HG03064 (cell line): ENCODE measurements at regions not wholly inside any gene's neighbourhood (a gene's known extent, or its start where the extent isn't known, plus 50 kb on each side); places are given as distances from the start of the nearest gene placed in this dataset.
A peak's percentile ranks its signal among the peaks of the same experiment; 100 is the strongest.
"Not testable (repeated sequence)": the region's sequence is repeated elsewhere in the genome, so short reads cannot be mapped to it uniquely, and the experiment has no call there.

ENCODE experiments used
- ATAC-seq: cut with Tn5 transposase; IDR thresholded peaks from one replicate; pipeline ENCODE4 v1.9.1; 2021; ENCODE audit warnings: low read depth; ENCODE audit not compliant: unreplicated experiment

DNA sequence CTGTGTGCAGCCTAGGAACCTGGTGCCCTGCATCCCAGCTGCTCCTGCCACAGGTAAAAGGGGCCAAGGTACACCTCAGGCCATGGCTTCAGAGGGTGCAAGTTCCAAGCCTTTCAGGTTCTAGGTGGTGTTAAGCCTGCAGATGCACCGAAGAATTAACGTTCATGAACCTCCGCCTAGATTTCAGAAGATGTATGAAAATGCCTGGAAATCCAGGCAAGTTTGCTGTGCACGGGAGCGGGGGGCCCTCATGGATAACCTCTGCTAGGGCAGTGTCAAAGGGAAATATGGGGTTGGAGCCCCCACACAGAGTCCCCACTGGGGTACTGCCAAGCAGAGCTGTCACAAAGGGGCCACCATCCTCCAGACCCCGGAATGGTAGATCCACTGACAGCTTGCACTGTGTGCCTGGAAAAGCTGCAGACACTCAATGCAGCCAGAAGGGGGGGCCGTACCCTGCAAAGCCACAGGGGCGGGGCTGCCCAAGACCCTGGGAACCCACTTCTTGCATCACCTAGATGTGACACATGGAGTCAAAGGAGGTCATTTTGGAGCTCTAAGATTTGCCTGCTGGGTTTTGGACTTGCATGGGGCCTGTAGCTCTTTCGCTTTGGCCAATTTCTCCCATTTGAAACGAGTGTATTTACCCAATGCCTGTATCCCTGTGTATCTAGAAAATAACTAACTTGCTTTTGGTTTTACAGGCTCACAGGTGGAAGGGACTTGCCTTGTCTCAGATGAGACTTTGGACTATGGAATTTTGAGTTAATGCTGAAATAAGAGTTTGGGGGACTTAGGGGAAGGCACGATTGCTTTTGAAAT is 145.2 kb upstream of the C1QTNF3 start:
- not testable (repeated sequence) for ATAC-seq

DNA sequence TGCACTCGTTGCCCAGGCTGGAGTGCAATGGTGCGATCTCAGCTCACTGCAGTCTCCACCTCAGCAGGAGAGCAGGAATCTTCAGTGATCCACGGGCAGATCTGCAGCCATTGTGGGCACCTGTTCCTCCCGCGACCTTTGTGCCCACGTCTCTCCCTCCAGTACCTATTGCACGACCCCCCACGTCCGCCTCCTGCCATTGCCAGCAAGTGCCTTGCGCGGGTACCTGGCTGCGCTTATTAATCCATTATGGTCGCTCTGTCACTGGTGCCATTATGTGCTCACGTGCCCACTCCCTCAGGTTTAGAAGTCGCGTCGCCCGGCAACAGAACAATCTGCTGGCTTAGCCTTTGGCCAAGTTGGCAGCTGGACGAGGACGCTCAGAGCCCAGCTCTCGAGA is 146.2 kb upstream of the C1QTNF3 start:
- not testable (repeated sequence) for ATAC-seq

DNA sequence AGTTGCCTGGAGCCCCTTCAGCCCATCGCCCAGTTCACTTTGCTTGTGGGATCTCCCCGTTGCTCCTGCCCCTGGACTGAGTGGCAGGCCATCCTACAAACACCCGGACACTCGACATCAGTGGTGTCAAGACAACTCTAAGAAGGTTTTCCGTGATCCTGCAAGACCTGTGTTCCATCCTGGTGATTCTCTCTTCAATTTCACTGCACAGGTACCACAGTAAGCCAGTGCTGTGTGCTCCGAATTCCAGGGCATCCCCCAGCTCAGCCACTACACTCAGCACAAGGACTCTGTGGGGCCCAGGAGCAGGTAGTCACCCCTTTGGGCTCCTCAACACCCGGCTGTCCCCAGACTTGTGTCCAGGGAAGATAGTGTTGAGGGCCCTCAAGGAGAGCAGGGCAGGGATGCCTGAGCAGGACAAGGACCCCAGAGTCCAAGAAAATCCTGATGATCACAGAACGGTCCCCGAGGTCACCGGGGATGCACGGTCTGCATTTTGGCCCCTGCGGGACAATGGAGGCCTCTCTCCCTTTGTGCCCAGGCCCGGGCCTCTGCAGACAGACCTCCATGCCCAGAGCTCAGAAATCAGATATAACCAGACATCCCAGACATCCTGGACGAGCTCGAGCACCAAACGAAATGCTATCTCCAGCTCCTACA is 146.9 kb upstream of the C1QTNF3 start:
- not testable (repeated sequence) for ATAC-seq

DNA sequence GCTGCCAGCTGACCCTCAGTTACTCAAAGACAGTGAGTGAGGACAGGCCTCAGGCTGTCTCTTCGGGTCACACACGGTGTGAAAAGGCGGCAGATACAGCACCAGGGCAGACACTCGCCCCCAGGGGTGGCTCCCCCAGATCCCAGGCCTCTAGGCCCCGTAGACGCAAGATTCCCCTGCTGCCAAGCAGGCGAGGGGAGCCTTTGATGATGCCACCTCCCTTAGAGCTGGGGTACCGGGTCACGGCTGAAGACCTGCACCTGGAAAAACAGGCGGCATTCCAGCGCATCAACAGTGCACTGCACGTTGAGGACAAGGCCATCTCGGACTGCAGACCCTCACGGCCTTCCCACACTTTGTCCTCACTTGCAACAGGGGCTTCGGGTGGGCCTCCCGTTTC is 147.5 kb upstream of the C1QTNF3 start:
- not testable (repeated sequence) for ATAC-seq

DNA sequence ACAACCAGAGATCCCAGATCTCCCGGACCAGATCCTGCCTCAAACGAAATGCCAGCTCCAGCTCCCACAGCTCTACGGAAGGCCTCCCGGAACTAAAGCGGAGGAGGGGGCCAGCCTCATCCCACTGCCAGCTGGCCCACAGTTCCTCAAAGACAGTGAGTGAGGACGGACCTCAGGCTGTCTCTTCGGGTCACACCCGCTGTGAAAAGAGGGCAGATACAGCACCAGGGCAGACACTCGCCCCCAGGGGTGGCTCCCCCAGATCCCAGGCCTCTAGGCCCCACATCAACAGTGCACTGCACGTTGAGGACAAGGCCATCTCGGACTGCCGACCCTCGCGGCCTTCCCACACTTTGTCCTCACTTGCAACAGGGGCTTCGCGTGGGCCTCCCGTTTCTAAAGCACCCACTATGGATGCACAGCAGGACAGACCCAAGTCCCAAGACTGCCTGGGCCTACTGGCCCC is 148.3 kb upstream of the C1QTNF3 start:
- not testable (repeated sequence) for ATAC-seq

DNA sequence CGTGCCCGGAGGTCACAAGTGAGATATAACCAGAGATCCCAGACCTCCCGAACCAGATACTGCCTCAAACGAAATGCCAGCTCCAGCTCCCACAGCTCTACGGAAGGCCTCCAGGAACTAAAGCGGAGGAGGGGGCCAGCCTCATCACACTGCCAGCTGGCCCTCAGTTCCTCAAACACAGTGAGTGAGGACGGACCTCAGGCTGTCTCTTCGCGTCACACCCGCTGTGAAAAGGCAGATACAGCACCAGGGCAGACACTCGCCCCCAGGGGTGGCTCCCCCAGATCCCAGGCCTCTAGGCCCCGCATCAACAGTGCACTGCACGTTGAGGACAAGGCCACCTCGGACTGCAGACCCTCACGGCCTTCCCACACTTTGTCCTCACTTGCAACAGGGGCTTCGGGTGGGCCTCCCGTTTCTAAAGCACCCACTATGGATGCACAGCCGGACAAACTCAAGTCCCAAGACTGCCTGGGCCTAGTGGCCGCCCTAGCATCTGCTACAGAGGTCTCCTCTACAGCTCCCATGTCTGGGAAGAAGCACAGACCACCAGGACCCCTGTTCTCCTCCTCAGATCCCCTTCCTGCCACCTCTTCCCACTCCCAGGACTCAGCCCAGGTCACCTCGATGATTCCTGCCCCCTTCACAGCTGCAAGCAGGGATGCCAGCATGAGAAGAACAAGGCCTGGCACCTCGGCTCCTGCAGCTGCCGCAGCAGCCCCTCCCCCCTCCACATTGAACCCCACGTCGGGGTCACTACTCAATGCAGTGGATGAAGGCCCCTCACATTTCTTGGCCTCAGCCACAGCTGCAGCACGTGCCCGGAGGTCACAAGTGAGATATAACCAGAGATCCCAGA is 149.3 kb upstream of the C1QTNF3 start:
- not testable (repeated sequence) for ATAC-seq

DNA sequence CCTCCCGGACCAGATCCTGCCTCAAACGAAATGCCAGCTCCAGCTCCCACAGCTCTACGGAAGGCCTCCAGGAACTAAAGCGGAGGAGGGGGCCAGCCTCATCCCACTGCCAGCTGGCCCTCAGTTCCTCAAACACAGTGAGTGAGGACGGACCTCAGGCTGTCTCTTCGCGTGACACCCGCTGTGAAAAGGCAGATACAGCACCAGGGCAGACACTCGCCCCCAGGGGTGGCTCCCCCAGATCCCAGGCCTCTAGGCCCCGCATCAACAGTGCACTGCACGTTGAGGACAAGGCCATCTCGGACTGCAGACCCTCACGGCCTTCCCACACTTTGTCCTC is 149.9 kb upstream of the C1QTNF3 start:
- ATAC-seq: not testable (repeated sequence)

DNA sequence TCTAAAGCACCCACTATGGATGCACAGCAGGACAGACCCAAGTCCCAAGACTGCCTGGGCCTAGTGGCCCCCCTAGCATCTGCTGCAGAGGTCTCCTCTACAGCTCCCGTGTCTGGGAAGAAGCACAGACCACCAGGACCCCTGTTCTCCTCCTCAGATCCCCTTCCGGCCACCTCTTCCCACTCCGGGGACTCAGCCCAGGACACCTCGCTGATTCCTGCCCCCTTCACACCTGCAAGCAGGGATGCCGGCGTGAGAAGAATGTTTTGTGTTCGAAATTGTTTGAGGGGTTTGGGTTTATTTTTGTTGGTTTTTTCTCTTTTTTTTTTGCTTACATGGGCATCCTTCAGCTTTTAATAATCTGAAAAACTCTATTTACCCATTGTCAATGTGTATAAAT is 150.3 kb upstream of the C1QTNF3 start:
- not testable (repeated sequence) for ATAC-seq

DNA sequence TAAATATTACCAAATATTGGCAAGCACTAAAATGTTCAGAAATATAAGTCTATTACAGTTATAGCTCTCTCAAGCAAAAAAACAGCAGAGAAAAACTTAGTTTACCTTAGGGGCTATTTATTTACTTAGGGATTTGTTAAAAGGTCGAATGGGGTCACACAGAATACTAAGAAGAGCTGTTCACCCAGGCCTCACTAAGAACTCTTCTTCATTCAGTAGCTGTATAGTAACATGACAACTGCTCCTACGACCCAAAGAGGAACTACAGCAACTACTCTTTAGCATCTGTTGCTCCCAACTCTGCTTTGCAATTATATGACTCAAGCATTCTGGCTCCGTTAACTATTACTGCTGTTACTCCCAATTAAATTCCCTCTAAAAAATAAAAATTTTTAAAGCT is 150.8 kb upstream of the C1QTNF3 start:
- ATAC-seq: not testable (repeated sequence)

DNA sequence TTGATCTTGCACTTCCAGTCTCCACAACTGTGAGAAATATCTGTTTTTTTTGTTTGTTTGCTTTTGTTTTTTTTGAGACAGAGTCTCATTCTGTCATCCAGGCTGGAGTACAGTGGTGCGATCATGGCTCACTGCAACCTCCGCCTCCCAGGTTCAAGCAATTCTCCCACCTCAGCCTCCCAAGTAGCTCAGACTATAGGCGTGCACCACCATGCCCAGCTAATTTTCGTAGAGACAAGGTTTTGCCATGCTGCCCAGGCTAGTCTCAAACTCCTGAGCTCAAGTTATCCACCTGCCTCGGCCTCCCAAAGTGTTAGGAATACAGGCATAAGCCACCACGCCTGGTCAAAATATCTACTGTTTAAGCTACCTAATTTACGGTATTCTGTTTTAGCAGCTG is 153.1 kb upstream of the C1QTNF3 start:
- ATAC-seq: not testable (repeated sequence)

DNA sequence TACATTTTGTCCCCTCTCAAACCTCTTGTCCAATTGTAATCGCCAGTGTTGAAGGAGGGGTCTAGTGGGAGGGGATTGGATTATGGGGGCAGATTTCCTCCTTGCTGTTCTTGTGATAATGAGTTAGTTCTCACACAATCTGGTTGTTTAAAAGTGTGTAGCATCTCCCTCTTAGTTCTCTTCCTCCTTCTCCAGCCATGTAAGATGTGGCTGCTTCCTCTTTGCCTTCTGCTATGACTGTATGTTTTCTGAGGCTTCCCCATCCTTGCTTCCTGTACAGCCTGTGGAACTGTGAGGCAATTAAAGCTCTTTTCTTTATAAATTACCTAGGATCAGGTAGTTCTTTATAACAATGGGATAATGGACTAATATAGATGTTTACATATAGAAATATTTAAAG is 162.3 kb upstream of the C1QTNF3 start:
- not testable (repeated sequence) for ATAC-seq

DNA sequence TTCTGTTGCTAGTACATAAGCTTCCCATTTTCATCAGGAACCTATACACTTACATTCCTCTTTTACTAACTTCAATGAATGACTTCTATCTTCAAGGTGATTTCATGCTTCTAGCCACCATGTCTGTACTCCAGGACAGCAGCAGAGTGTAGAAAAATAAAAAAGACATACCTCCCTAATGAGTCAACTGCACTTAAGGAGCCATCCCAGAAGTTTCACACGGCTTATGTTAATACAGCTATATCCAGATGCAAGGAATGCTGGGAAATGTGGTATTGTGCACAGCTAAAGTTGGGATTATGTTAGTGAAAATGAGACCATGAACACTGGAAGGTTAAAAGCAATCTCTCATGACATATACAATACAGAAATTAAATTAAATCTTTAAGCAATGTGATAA is 174.4 kb upstream of the C1QTNF3 start:
- not testable (repeated sequence) for ATAC-seq

DNA sequence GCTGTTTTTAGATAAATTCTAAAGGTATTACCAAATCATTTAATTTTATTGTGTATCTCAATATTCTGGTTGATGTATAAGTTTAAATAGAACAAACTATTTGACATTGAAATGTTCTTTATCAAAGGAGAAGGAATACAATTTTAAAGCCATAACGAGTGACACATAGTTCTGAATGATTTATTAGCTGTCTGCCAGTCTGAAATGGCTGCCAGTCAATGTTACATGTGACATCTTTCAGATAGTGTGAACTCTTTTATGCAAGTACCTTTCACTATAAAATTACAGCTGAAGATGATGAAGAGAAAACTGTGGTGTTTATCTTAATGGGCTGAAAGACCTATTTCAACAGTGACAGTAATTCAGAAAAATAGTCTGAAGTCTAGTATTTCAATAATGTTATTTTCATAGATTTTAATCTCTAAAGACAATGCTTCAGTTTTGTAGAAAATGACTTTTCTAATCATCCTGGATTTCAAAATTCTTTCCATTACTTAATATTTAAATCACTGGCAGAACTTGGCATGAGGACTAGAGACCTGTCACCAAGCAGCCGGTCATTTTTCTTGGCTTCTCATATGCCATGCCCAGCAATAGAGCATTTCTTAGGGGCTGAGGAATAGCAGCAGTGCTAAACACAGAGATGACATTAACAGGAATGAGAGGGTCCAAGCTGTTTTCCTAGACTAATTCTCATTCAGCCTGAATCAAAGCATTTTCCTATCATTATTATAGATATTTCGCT is 178.5 kb upstream of the C1QTNF3 start:
- ATAC-seq: not testable (repeated sequence)

DNA sequence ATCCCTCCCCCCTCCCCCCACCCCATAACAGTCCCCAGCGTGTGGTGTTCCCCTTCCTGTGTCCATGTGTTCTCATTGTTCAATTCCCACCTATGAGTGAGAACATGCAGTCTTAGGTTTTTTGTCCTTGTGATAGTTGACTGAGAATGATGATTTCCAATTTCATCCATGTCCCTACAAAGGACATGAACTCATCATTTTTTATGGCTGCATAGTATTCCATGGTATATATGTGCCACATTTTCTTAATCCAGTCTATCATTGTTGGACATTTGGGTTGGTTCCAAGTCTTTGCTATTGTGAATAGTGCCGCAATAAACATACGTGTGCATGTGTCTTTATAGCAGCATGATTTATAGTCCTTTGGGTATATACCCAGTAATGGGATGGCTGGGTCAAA is 180.1 kb upstream of the C1QTNF3 start:
- not testable (repeated sequence) for ATAC-seq

DNA sequence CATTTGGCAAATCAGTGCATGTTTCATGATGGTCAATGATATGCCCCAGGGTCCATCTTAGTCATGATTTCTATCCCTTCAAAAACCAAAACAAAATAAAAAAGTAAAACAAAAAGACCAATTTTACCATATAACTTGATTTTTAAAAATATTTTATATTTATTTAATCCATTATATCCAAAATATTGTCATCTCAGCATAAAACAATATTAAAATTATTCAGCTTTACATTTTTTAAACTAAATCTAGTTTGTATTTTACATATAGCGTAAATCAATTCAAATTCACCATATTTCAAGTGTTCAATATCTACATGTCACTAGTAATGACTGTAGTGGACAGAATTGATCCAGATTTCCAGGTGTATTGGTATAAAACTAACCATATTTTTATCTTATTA is 187.4 kb upstream of the C1QTNF3 start:
- ATAC-seq: not testable (repeated sequence)

DNA sequence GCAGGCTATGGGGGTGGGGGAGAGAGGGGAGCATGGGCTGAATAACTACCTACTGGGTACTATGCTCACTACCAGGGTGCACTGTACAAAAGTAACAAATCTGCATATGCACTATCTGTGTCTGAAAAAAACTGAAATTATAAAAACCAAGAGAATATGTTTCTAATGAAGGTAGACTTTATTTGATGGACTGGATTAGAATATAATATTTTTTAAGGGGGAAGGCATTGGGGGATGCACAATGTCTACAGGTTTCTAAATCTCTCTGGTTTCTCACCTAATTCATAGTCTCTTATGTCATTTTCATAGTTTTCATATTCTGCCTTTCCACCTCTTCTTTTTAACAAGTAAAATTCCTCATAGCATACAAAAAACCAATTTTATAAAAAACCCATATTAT is 200.8 kb upstream of the C1QTNF3 start:
- ATAC-seq: not testable (repeated sequence)

DNA sequence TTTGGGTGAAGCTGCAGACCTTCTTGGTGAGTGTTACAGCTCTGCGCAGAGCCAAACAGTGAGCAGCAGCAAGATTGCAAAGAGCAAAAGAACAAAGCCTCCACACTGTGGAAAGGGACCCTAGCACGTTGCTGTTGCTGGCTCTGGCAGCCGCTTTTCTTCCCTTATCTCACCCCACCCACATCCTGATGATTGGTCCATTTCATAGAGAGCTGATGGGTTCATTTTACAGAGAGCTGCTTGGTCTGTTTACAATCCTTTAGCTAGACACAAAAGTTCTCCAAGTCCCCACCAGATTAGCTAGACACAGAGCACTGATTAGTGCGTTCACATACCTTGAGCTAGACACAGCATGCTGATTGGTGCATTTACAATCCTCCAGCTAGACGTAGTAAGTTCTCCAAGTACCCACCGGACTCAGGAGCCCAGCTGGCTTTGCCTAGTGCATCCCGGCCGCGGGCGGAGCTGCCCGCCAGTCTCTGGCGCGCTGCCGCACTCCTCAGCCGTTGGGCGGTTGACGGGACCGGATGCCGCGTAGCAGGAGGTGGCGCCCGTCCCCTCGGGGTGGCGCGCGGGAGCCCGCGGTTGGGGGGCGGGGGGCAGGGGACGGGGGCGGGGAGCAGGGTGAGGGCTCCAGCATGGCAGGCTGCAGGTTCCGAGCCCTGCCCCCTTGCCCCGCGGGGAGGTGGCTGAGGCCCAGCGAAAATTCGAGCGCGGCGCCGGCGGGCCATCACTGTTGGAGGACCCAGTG is 201.4 kb upstream of the C1QTNF3 start:
- peak; percentile 59 for ATAC-seq

DNA sequence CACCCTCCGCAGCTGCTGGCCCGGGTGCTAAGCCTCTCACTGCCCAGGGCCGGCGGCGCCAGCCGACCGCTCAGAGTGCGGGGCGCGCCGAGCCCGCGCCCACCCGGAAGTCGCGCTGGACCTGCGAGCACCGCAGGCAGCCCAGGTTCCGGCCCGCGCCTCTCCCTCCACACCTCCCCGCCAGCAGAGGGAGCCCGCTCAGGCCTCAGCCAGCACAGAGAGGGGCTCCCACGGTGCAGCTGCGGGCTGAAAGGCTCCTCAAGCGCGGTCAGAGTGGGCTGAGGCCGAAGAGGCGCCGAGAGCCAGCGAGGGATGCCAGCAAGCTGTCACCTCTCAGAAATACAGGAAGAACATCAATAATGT is 202.0 kb upstream of the C1QTNF3 start:
- ATAC-seq: peak; percentile 75

DNA sequence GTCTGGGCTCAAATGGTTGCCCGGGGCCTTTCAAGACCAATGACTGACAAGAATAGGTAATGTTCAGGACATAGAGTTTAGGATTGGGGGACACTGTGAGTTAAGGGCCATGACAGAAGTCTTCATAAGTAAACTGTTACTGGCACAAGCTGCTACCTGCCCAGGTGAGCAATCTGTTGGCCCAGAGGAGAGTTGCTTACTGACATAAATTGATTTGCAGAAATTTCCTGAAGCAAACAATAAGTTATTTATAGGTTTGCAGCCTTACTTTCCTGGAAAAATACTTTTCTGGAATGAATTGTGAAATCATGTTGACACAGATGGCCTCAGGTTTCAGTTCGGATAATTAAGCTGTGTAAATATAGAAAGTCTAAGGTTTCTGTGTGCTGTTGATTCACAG is 202.8 kb upstream of the C1QTNF3 start:
- not testable (repeated sequence) for ATAC-seq

DNA sequence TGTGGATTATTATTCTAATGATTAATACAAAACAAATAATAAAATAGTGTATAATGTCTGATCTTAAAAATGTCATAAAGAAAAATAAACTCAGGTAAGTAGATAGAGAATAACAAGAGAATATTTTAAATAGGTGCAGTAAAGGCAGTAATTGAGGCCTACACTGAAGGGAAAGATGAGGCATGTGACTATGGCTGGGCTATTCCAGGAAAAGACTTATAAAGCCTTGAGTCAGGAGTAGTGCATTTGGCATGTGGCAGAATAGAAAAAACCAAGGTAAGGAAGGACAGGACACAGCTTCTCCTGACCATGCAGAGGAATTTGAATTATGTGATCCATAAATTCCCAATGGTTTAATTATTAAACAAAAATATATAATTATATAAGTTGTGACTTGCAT is 215.6 kb upstream of the C1QTNF3 start:
- ATAC-seq: not testable (repeated sequence)
